ENCODE measurements at regions not wholly inside any gene's neighbourhood (a gene's known extent, or its start where the extent isn't known, plus 50 kb on each side); places are given as distances from the start of the nearest gene placed in this dataset.
A peak's percentile ranks its signal among the peaks of the same experiment; 100 is the strongest.

GRCh38 chr9:82216435-82216834 lies 227.9 kb downstream of the SPATA31D1 start:
- no peak for TF ChIP-seq CTCF (IDR thresholded peaks at IDR 0.05; ENCODE audit: insufficient read depth, low read length, missing control alignments)
- no peak overlapping the region for H3K4me3 ChIP-seq (ENCODE audit: low read depth, low read length)
- ChIA-PET POLR2A (no interaction called here), CTCF (interaction anchor here (0.9 kb wide), 1 partner anchor 12 kb away, joined by 3 read pairs; no protein-coding TSS in a partner anchor)
- DNase-seq (ENCODE audit: low read depth, low spot score): no peak

- POLR2A ChIA-PET: no interaction called here
- peak; percentile 33 for DNase-seq (ENCODE audit: low read depth, low spot score)
- CTCF ChIA-PET: no interaction called here
- no peak for TF ChIP-seq CTCF (IDR thresholded peaks at IDR 0.05; ENCODE audit: insufficient read depth, low read length, missing control alignments)
- no peak overlapping the region for H3K4me3 ChIP-seq (ENCODE audit: low read depth, low read length)
Observed at GRCh38 chr9:82223442-82223841, 234.9 kb downstream of the SPATA31D1 start.

- POLR2A ChIA-PET: no interaction called here
- no peak overlapping the region for H3K4me3 ChIP-seq (ENCODE audit: low read depth, low read length)
- TF ChIP-seq CTCF (IDR thresholded peaks at IDR 0.05; ENCODE audit: insufficient read depth, low read length, missing control alignments): no peak
- no peak for DNase-seq (ENCODE audit: low read depth, low spot score)
- CTCF ChIA-PET: no interaction called here
Observed at GRCh38 chr9:82231411-82231810, 242.8 kb downstream of the SPATA31D1 start.

GRCh38 chr9:82234160-82234943 lies 245.8 kb downstream of the SPATA31D1 start:
- CTCF ChIA-PET: no interaction called here
- POLR2A ChIA-PET: no interaction called here
- no peak for DNase-seq (ENCODE audit: low read depth, low spot score)
- H3K4me3 ChIP-seq (ENCODE audit: low read depth, low read length): no peak overlapping the region
- TF ChIP-seq CTCF (IDR thresholded peaks at IDR 0.05; ENCODE audit: insufficient read depth, low read length, missing control alignments): no peak

GRCh38 chr9:82242285-82242963 lies 253.9 kb downstream of the SPATA31D1 start:
- ChIA-PET POLR2A (interaction anchor here (0.6 kb wide), 1 partner anchor 13 kb away, joined by 4 read pairs; no protein-coding TSS in a partner anchor), CTCF (no interaction called here)
- H3K4me3 ChIP-seq (ENCODE audit: low read depth, low read length): no peak overlapping the region
- TF ChIP-seq CTCF (IDR thresholded peaks at IDR 0.05; ENCODE audit: insufficient read depth, low read length, missing control alignments): no peak
- no peak for DNase-seq (ENCODE audit: low read depth, low spot score)

GRCh38 chr9:82247318-82247717 lies 258.7 kb downstream of the SPATA31D1 start:
- no peak overlapping the region for H3K4me3 ChIP-seq (ENCODE audit: low read depth, low read length)
- no peak for DNase-seq (ENCODE audit: low read depth, low spot score)
- no peak for TF ChIP-seq CTCF (IDR thresholded peaks at IDR 0.05; ENCODE audit: insufficient read depth, low read length, missing control alignments)
- ChIA-PET POLR2A (no interaction called here), CTCF (no interaction called here)
